ENCODE measurements at regions not wholly inside any gene's neighbourhood (a gene's known extent, or its start where the extent isn't known, plus 50 kb on each side); places are given as distances from the start of the nearest gene placed in this dataset.

DNA sequence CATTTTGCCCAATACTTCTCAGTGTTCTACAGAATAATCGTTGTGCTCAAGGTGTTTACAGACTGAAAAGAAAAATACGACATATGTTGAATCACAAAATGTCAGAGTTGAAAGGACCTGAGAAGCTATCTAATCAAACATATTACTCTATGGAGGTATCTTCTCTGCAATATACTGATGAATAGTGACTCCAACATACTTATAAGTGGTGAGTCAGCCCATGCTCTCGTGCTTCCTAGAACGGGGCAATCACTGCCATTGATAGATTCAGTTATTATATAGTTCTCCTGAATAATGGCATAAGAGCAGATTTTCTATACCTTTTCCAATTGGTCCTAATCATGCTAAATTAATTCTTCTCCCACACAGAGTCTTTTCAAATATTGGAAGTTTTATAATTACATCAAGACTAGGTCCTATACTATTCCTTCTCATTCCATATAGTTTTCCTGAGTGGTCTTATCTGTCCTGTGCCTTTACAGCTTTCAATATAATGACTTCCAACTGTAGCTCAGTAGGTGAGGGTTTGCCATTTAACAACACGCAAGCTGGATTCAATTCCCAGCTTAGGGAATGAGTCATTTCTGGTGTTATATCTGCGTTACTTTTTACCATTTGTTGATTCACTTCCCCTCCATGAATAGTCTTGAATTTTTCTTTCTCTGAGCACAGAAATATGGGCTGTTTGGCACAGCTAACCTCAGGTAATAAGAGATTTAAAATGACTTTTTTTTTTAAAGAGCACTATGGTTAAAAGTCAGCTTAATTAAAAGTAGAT is 81.1 kb downstream of the PLK2 start:
- Histone ChIP-seq H3K36me3 (no peaks in the 10 kb centered on the region), H3K27ac (no peak overlapping the region), H3K9me3 (peaks cover 0 to 7% (median 0%) of the 10 kb centered on the region in 3 donors), H3K4me1 (no peaks in the 10 kb centered on the region), H3K4me3 (no peak overlapping the region), H3K27me3 (no peaks in the 10 kb centered on the region)
- intact Hi-C loops (cut with DNase I; ENCODE audit: low total_unique reads): no loop called here
- TF ChIP-seq, protein P1, sequence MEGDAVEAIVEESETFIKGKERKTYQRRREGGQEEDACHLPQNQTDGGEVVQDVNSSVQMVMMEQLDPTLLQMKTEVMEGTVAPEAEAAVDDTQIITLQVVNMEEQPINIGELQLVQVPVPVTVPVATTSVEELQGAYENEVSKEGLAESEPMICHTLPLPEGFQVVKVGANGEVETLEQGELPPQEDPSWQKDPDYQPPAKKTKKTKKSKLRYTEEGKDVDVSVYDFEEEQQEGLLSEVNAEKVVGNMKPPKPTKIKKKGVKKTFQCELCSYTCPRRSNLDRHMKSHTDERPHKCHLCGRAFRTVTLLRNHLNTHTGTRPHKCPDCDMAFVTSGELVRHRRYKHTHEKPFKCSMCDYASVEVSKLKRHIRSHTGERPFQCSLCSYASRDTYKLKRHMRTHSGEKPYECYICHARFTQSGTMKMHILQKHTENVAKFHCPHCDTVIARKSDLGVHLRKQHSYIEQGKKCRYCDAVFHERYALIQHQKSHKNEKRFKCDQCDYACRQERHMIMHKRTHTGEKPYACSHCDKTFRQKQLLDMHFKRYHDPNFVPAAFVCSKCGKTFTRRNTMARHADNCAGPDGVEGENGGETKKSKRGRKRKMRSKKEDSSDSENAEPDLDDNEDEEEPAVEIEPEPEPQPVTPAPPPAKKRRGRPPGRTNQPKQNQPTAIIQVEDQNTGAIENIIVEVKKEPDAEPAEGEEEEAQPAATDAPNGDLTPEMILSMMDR (IDR thresholded peaks at IDR 0.05): no peak
- no peak for DNase-seq

DNA sequence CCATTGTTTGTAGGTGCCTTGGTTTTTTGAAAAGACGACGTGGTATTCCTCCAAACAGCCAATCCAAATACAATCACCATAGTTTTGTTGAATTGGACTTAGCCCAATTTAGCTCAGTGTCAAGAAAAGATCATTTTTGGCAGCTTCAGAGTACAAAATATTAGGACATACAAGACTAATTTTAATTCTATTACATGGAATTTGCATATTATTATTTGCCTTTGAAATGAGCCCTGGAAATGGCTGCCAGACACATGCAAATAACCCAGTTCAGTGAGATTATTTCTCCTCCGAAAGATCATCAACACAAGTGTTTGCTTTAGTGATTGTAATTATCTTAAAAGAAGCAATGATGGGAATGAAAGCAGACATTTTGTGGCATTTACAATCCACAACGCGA is 89.3 kb downstream of the PLK2 start:
- TF ChIP-seq, protein P1 (IDR thresholded peaks at IDR 0.05): no peak
- Histone ChIP-seq H3K4me1 (no peaks in the 10 kb centered on the region), H3K4me3 (no peak overlapping the region), H3K27ac (no peak overlapping the region), H3K27me3 (no peaks in the 10 kb centered on the region), H3K36me3 (no peaks in the 10 kb centered on the region), H3K9me3 (no peaks in the 10 kb centered on the region)
- no peak for DNase-seq
- intact Hi-C loops (cut with DNase I; ENCODE audit: low total_unique reads): no loop called here

DNA sequence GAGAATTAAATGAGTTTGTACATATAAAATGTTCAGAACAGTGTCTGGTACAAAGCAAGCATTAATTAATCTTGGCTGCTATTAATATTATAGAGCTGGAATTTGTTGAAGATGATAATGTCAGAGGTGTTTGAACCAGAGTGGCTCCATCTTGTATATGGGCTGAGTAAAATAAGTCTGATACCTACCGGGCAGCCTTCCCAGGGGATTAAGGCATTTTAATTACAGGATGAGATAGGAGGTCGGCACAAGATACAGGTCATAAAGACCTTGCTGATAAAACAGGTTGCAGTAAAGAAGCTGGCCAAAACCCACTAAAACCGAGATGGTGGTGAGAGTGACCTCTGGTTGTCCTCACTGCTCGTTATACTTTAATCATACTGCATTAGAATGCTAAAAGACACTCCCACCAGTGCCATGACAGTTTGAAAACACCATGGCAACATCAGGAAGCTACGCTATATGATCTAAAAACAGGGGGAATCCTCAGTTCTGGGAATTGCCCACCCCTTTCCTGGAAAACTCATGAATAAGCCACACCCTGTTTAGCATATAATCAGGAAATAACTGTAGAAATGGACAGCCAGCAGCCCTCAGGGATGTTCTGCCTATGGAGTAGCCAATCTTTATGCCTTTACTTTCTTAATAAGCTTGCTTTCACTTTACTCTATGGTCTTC is 90.2 kb downstream of the PLK2 start:
- Histone ChIP-seq H3K36me3 (no peaks in the 10 kb centered on the region), H3K4me1 (no peaks in the 10 kb centered on the region), H3K27ac (no peak overlapping the region), H3K4me3 (no peak overlapping the region), H3K27me3 (no peaks in the 10 kb centered on the region), H3K9me3 (no peaks in the 10 kb centered on the region)
- TF ChIP-seq, protein P1 (IDR thresholded peaks at IDR 0.05): no peak
- intact Hi-C loops (cut with DNase I; ENCODE audit: low total_unique reads): no loop called here
- no peak for DNase-seq

DNA sequence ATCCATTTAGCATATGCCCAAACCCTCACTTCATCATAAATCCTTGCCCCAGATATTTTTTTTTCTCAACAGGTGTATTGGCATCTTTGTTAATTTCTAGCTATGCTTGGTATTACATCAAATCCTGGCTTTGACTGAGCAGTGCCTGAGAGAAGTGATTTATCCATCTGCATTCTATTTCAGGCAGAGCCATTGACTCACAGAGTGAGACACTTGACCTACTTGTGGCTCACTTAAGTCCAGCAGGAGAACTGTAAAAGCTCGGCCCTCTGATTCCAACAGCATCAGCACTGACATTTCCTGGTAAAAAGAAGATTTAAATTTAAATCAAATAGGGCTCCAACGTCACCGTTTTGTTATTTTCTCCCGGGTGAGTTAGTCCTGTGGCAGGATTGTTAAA is 93.4 kb downstream of the PLK2 start:
- no peak overlapping the region for H3K27ac ChIP-seq
- no peak for DNase-seq
- TF ChIP-seq, protein P1 (IDR thresholded peaks at IDR 0.05): no peak
- no peaks in the 10 kb centered on the region for H3K9me3 ChIP-seq
- intact Hi-C loops (cut with DNase I; ENCODE audit: low total_unique reads): no loop called here
- H3K36me3 ChIP-seq: no peaks in the 10 kb centered on the region
- H3K4me3 ChIP-seq: no peak overlapping the region
- H3K27me3 ChIP-seq: no peaks in the 10 kb centered on the region
- no peaks in the 10 kb centered on the region for H3K4me1 ChIP-seq

DNA sequence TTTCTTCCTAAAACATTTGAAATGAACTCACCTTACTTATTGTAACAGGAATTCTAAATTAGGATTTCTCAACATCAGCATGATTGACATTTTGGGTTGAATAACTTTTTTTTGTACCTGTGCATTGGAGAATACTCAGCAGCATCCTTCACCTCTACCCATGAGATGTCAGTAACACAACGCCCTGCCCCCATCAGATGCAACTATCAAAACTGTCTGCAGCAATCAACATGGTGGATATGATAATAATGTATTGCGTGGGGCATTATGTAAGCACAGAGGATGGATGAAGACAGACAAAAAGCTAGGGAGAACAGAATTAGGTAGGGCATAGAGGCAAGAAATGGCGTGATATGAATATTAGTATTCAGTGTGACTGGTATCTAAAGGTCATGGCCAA is 94.1 kb downstream of the PLK2 start:
- no peak overlapping the region for H3K4me3 ChIP-seq
- TF ChIP-seq, protein P1 (IDR thresholded peaks at IDR 0.05): no peak
- no peaks in the 10 kb centered on the region for H3K36me3 ChIP-seq
- no peaks in the 10 kb centered on the region for H3K4me1 ChIP-seq
- H3K27ac ChIP-seq: no peak overlapping the region
- no peak for DNase-seq
- H3K27me3 ChIP-seq: no peaks in the 10 kb centered on the region
- no peaks in the 10 kb centered on the region for H3K9me3 ChIP-seq
- intact Hi-C loops (cut with DNase I; ENCODE audit: low total_unique reads): no loop called here

Measured in tibial artery (tissue), 4 donors.